WI38 (cell line): ENCODE measurements at regions not wholly inside any gene's neighbourhood (a gene's known extent, or its start where the extent isn't known, plus 50 kb on each side); places are given as distances from the start of the nearest gene placed in this dataset.
"Not testable (repeated sequence)": the region's sequence is repeated elsewhere in the genome, so short reads cannot be mapped to it uniquely, and the experiment has no call there.

Source experiments
- H3K4me3 ChIP-seq: 2 replicates; pipeline ENCODE4 v1.5.1; 2011; ENCODE audit warnings: low read depth, mild to moderate bottlenecking, control low read depth, low read length
- TF ChIP-seq, protein P1 (sequence below): IDR thresholded peaks from 2 replicates; pipeline ENCODE4 v1.5.1; 2012; ENCODE audit warnings: low read depth, mild to moderate bottlenecking, control low read depth, low read length

DNA sequence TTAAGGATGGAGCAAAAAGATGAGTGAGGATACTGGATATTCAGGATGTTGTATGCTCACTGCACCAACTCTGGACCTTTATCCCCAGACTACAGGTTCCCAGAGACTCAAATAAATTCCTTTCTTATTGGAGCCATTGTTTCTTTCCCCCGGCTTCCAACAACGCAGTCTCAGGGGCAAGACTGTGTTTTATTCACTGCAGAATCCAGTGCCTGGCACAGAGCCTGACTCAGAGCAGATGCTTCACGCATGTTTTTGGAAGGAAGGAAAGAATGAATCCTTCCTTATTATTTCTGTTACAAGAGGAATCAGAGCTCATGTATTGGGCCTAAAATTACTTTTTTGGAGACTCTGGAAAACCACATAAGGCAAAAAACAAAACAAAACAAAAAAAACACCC lies 96.0 kb upstream of the VGLL4 start:
- TF ChIP-seq, protein P1, sequence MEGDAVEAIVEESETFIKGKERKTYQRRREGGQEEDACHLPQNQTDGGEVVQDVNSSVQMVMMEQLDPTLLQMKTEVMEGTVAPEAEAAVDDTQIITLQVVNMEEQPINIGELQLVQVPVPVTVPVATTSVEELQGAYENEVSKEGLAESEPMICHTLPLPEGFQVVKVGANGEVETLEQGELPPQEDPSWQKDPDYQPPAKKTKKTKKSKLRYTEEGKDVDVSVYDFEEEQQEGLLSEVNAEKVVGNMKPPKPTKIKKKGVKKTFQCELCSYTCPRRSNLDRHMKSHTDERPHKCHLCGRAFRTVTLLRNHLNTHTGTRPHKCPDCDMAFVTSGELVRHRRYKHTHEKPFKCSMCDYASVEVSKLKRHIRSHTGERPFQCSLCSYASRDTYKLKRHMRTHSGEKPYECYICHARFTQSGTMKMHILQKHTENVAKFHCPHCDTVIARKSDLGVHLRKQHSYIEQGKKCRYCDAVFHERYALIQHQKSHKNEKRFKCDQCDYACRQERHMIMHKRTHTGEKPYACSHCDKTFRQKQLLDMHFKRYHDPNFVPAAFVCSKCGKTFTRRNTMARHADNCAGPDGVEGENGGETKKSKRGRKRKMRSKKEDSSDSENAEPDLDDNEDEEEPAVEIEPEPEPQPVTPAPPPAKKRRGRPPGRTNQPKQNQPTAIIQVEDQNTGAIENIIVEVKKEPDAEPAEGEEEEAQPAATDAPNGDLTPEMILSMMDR: no peak
- H3K4me3 ChIP-seq: no peak overlapping the region

- no peak overlapping the region for H3K4me3 ChIP-seq
- TF ChIP-seq, protein P1: no peak
These were observed 95.4 kb upstream of the VGLL4 start for GRCh38 chr3:11739123-11739522.

DNA sequence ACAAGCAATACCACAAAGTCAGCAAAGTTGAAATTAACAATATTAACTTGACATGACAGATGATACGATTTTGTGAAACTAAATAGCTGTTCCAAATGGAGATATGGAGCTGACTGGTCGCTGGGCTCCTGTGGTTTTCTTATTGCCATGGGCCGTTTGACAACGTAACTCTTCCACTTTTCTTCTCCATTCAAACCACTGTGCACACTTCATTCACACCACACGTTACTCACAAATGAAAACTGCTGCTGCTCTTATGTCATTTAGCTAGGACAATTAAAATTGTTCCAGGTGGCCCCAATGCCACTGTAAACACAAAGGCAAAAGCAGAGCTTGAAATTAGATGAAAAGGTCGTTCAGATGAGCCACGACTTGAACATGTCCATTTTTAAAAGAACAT lies 94.0 kb upstream of the VGLL4 start:
- H3K4me3 ChIP-seq: no peak overlapping the region
- TF ChIP-seq, protein P1: no peak

DNA sequence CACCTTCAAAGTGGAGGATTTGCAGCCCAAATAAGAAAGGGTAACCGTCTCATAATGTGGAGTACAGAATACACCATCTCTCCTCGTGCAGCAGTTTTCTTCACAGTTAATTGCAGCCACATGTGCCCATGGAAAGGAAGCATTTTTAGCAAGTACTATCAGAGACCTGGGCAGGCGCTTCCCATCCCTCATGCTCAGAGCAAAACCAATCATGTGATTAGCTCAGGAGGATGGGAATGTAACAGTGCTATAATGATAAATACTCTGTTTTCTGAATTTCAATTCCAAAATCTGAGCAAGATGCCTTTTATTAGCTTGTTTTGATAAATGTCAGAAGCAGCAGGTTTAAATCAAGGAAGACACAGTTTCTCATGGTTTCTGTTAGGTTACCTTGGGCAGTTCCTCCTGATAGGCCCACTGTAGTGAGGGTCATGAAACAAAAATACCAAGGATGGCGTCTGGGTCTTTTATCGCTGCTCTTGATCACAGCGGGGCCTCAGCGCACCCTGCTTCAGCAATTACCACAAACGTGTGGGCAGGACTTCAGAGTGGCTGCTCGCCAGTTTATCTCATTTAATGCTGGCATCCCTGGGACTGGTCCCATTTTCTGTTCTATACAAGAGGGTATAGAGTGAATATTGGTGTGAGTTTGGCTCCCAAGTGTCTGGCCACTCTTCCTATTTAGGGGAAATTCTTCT lies 92.6 kb upstream of the VGLL4 start:
- H3K4me3 ChIP-seq: no peak overlapping the region
- TF ChIP-seq, protein P1: no peak

DNA sequence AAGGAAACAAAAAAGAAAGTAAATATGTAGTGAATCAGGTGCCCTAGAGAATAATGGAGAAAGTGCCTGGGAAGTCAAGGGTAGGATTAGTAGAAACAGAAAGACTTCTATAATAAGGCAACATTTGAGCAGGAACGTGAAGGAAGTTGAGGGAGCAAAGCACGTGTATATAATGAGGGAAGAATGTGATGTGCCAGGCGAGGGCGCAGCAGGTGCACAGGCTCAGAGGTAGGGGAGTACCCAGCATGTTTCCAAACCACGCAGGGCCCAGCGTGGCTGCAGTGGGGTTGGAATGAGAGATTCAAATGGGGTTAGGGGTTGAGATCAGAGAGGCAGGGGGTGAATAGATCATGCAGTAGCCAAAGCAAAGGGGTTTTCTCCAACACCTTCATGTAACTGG lies 91.9 kb upstream of the VGLL4 start:
- TF ChIP-seq, protein P1: no peak
- no peak overlapping the region for H3K4me3 ChIP-seq

DNA sequence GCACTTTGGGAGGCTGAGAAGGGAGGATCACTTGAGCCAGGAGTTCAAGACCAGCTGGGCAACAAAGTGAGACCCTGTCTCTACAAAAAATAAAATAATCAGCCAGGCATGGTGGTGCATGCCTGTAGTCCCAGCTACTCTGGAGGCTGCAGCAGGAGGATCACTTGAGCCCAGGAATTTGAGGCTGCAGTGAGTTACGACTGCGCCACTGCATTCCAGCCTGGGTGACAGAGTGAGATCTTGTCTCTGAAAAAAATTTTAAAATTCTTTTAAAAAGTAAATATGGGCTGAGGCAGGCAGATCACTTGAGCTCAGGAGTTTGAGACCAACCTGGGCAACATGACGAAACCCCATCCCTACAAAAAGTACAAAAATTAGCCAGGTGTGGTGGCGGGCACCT lies 91.4 kb upstream of the VGLL4 start:
- not testable (repeated sequence) for H3K4me3 ChIP-seq

DNA sequence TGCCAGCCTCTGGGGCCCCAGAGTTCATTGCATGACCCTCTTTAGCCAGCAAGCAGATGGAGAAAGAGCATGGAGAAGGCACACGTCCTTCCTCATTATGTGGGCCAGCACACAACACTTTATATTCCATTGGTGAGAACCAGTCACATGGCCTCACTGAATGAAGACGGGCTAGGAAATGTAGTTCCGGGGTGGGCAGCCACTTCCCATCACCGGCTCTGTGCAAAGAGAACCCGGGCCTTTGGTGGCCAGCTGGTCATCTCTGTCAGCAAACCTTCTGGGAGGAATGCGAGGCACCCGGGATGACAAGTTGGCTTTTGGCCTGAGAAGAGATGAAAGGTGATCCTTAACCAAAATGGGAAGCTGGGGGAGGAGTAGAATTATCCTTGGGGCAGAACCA lies 90.2 kb upstream of the VGLL4 start:
- H3K4me3 ChIP-seq: no peak overlapping the region
- TF ChIP-seq, protein P1: no peak

- H3K4me3 ChIP-seq: no peak overlapping the region
- TF ChIP-seq, protein P1: no peak
These were observed 83.5 kb upstream of the VGLL4 start for GRCh38 chr3:11727207-11727606.
